B cell (primary cell): ENCODE measurements at regions not wholly inside any gene's neighbourhood (a gene's known extent, or its start where the extent isn't known, plus 50 kb on each side); places are given as distances from the start of the nearest gene placed in this dataset.

ENCODE experiments used
- ATAC-seq: fragments of 200-7000 bp; cut with Tn5 transposase; one replicate; pipeline ENCODE4 v1.10.0; 2021; ENCODE audit warnings: low read depth, mild to moderate bottlenecking, moderate number of reproducible peaks, moderate library complexity
- CTCF ChIA-PET: fragments of 350-600 bp; sonication (Branson Sonifier 250); formaldehyde crosslinking; loops from one replicate; lab custom pipeline; 2021; ENCODE audit warnings: antibody characterized with exemption, inconsistent platforms; lab: Charles Lee
- POLR2A ChIA-PET: fragments of 350-600 bp; sonication (Branson Sonifier 250); formaldehyde crosslinking; loops from one replicate; lab custom pipeline; 2021; ENCODE audit warnings: antibody characterized with exemption; lab: Charles Lee
- DNase-seq: peaks from one replicate; pipeline ENCODE4 v3.0.0; 2013
- H2AFZ ChIP-seq: 2 replicates; pipeline ENCODE4 v1.6.1; 2012; ENCODE audit warnings: mild to moderate bottlenecking, low read depth, low read length; ENCODE audit not compliant: insufficient read depth, poor library complexity, severe bottlenecking
- H3K27ac ChIP-seq, 2 donors: 1 replicate in 1 of 2; 2 replicates in 1 of 2; pipeline ENCODE4 v1.5.1; 2012 to 2013; ENCODE audit warnings: low read length in 2 of 2, mild to moderate bottlenecking in 2 of 2, moderate library complexity in 1 of 2
- H3K27me3 ChIP-seq, 4 experiments: fragments of 200-600 bp in 1 of 4; sonication (generic) in 1 of 4; replicated peaks in 1 of 4; 1 replicate in 2 of 4; 2 replicates in 2 of 4; pipeline versions ENCODE4 v1.6.1 to v1.7.0; 2013 to 2016; ENCODE audit warnings: low read length in 3 of 4, mild to moderate bottlenecking in 2 of 4, mixed read lengths in 1 of 4, moderate library complexity in 1 of 4; ENCODE audit not compliant: insufficient read depth in 4 of 4, control insufficient read depth in 3 of 4; ENCODE audit errors: control extremely low read depth in 1 of 4
- H3K36me3 ChIP-seq, 2 experiments: replicated peaks in 1 of 2; 1 replicate in 1 of 2; 2 replicates in 1 of 2; pipeline versions ENCODE4 v1.6.1 to v1.7.1; 2013; ENCODE audit warnings: low read length in 1 of 2; ENCODE audit not compliant: insufficient read depth in 2 of 2, control insufficient read depth in 1 of 2; ENCODE audit errors: control extremely low read depth in 1 of 2, extremely low read depth in 1 of 2
- H3K4me1 ChIP-seq, 2 donors: fragments of 200-600 bp in 1 of 2; sonication (generic) in 1 of 2; 1 replicate in 1 of 2; 2 replicates in 1 of 2; pipeline versions ENCODE4 v1.5.1 to v1.6.1; 2013 to 2017; ENCODE audit warnings: low read length in 2 of 2; ENCODE audit not compliant: control insufficient read depth in 2 of 2, insufficient read depth in 2 of 2
- H3K4me2 ChIP-seq: replicated peaks from 2 replicates; pipeline ENCODE3; 2012; ENCODE audit warnings: mild to moderate bottlenecking, low read depth, low read length; ENCODE audit not compliant: poor library complexity, severe bottlenecking
- H3K4me3 ChIP-seq, 5 experiments: fragments of 200-600 bp in 1 of 5; sonication (generic) in 1 of 5; 1 replicate in 3 of 5; 2 replicates in 2 of 5; pipeline versions ENCODE4 v1.5.1 to v1.7.0; 2011 to 2016; ENCODE audit warnings: low read length in 4 of 5, mild to moderate bottlenecking in 4 of 5, low read depth in 2 of 5, control low read depth in 1 of 5, moderate library complexity in 1 of 5; ENCODE audit not compliant: insufficient read depth in 1 of 5; ENCODE audit errors: control extremely low read depth in 1 of 5, extremely low read depth in 1 of 5
- H3K79me2 ChIP-seq: fragments of 200-600 bp; sonication (generic); one replicate; pipeline ENCODE4 v1.6.0; 2016; ENCODE audit warnings: low read length; ENCODE audit not compliant: control insufficient read depth, insufficient read depth
- H3K9ac ChIP-seq: fragments of 200-600 bp; sonication (generic); 2 replicates; pipeline ENCODE4 v1.6.1; 2017; ENCODE audit warnings: mild to moderate bottlenecking, low read length, moderate library complexity
- H3K9me3 ChIP-seq, 3 donors: one replicate each; pipeline versions ENCODE4 v1.6.1 to v1.7.1; 2013; ENCODE audit warnings: low read length in 2 of 3; ENCODE audit not compliant: control insufficient read depth in 2 of 3, insufficient read depth in 1 of 3; ENCODE audit errors: control extremely low read depth in 1 of 3
- H4K20me1 ChIP-seq: 2 replicates; pipeline ENCODE4 v1.6.0; 2012; ENCODE audit warnings: mild to moderate bottlenecking, low read length; ENCODE audit not compliant: insufficient read depth, control insufficient read depth, poor library complexity, severe bottlenecking
- H3K27ac Mint-ChIP-seq: one replicate; pipeline ENCODE4 v1.8.0; 2021; ENCODE audit warnings: mixed read lengths
- H3K27me3 Mint-ChIP-seq: one replicate; pipeline ENCODE4 v1.8.0; 2021; ENCODE audit warnings: mixed read lengths
- H3K4me1 Mint-ChIP-seq: one replicate; pipeline ENCODE4 v1.8.0; 2021; ENCODE audit warnings: mixed read lengths
- H3K4me3 Mint-ChIP-seq: one replicate; pipeline ENCODE4 v1.8.0; 2021; ENCODE audit warnings: mixed read lengths
- H3K9me3 Mint-ChIP-seq: one replicate; pipeline ENCODE4 v1.8.0; 2022; ENCODE audit warnings: mixed read lengths; ENCODE audit not compliant: insufficient read depth
- CTCF ChIP-seq: fragments of 200-600 bp; IDR thresholded peaks from one replicate; pipeline ENCODE4 v1.8.0; 2022; ENCODE audit warnings: antibody characterized with exemption, mild to moderate bottlenecking
- EZH2 ChIP-seq: IDR thresholded peaks from 2 replicates; pipeline ENCODE4 v1.6.1; 2012; ENCODE audit warnings: borderline replicate concordance, low read depth, mild to moderate bottlenecking, moderate library complexity, low read length; ENCODE audit not compliant: insufficient read depth, poor library complexity, severe bottlenecking
- WGBS: methylation state at CpG from one replicate; pipeline ENCODE4 v1.1.5; 2013; ENCODE audit warnings: missing lambda C conversion rate; ENCODE audit not compliant: insufficient coverage; 5-methylcytosine and 5-hydroxymethylcytosine counted together
- intact Hi-C: fragments of 100-400 bp; cut with micrococcal nuclease; formaldehyde crosslinking; loops from one replicate; pipeline ENCODE4 v1.10.0; 2022

GRCh38 chr7:32218154-32218467 is 147.9 kb upstream of the PDE1C start:
- no peak overlapping the region for H3K4me3 Mint-ChIP-seq
- Histone ChIP-seq H3K4me3 (no peak overlapping the region), H3K4me1 (no peaks in the 10 kb centered on the region), H2AFZ (no peak overlapping the region), H3K27me3 (no peaks in the 10 kb centered on the region), H3K27ac (no peak overlapping the region), H3K79me2 (no peaks in the 10 kb centered on the region), H3K36me3 (no peaks in the 10 kb centered on the region), H4K20me1 (no peaks in the 10 kb centered on the region), H3K9me3 (peaks cover 0 to 1% (median 0%) of the 10 kb centered on the region in 3 donors), H3K9ac (no peak overlapping the region), H3K4me2 (no peak overlapping the region)
- no peak for TF ChIP-seq EZH2
- no peak for TF ChIP-seq CTCF
- ATAC-seq = no peak
- CTCF ChIA-PET = no interaction called here
- DNase-seq = no peak
- intact Hi-C loops = no loop called here
- no peak overlapping the region for H3K27ac Mint-ChIP-seq
- POLR2A ChIA-PET = no interaction called here
- WGBS = no CpG with 5 or more reads among the region's 1 CpG
- H3K27me3 Mint-ChIP-seq = peaks cover 5% of the 10 kb centered on the region
- no peaks in the 10 kb centered on the region for H3K9me3 Mint-ChIP-seq
- H3K4me1 Mint-ChIP-seq = no peaks in the 10 kb centered on the region

DNA sequence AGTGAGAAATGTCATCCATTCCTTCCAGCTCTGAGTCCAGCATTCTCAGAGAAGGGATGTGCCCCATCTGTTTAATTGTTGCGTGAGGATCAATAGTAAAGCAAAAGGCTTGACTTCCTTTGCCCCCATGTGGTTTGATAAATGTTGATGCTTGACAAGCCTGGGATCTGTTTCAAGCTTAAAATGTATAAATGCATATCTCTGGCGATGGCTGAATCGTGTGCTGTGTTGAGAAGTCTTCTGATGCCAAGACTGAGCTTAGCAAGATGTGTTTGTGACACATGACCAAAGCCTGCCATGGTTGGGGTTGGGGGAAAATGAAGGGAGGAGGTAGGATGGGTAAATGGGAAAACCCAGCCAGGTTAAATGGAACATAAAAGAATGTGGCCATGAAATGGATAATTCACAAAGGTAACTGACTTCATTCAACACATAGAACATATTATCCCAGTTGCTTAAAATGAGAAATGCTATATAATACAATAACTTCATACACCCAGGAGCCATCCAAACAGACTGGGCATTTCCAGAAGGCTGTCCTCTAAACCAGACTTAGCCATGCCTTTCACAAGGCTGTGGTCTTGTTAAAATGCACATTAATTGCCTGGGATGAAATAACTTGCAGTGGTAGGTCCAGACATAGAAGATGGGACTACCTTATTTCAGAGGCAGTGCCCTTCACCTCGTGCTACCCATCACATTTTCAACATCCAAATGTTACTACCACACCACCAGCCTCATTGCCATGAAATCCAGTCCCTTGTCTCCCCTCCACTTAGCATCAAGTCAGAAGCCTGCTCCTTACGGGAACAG is 147.3 kb upstream of the PDE1C start:
- ATAC-seq (no peak), DNase-seq (no peak)
- no peaks in the 10 kb centered on the region for H3K27me3 ChIP-seq
- Mint-ChIP-seq H3K27ac (no peak overlapping the region), H3K9me3 (no peaks in the 10 kb centered on the region), H3K27me3 (peaks cover 5% of the 10 kb centered on the region), H3K4me3 (no peak overlapping the region), H3K4me1 (no peaks in the 10 kb centered on the region)
- POLR2A ChIA-PET = no interaction called here
- H4K20me1 ChIP-seq = no peaks in the 10 kb centered on the region
- TF ChIP-seq EZH2 (no peak), CTCF (no peak)
- H2AFZ ChIP-seq = no peak overlapping the region
- no peaks in the 10 kb centered on the region for H3K9me3 ChIP-seq
- H3K36me3 ChIP-seq = no peaks in the 10 kb centered on the region
- intact Hi-C loops = no loop called here
- H3K9ac ChIP-seq = no peak overlapping the region
- CTCF ChIA-PET = no interaction called here
- no peaks in the 10 kb centered on the region for H3K4me1 ChIP-seq
- H3K27ac ChIP-seq = no peak overlapping the region
- no peak overlapping the region for H3K4me2 ChIP-seq
- no peaks in the 10 kb centered on the region for H3K79me2 ChIP-seq
- no peak overlapping the region for H3K4me3 ChIP-seq
- 87% methylated on average over 4 of the region's 5 CpGs for WGBS
